RWPE1 (cell line): ENCODE measurements at regions not wholly inside any gene's neighbourhood (a gene's known extent, or its start where the extent isn't known, plus 50 kb on each side); places are given as distances from the start of the nearest gene placed in this dataset.

Source experiments
- CTCF ChIA-PET: fragments of 350-600 bp; sonication (Branson Sonifier 250); formaldehyde crosslinking; extraction: SDS; loops from one replicate; lab custom pipeline; 2021; lab: Yijun Ruan, JAX
- POLR2A ChIA-PET: fragments of 400-600 bp; formaldehyde crosslinking; extraction: SDS; loops from one replicate; lab custom pipeline; 2020; ENCODE audit warnings: antibody characterized with exemption; ENCODE audit not compliant: low non-redundant PET; lab: Yijun Ruan, JAX
- DNase-seq: peaks from one replicate; pipeline ENCODE4 v3.0.0; 2012; ENCODE audit warnings: low spot score
- H3K27ac ChIP-seq: fragments of 450-650 bp; 2 replicates; pipeline ENCODE4 v1.5.1; 2017
- CTCF ChIP-seq: fragments of 450-650 bp; conservative IDR thresholded peaks from 2 replicates; pipeline ENCODE4 v1.5.1; 2017; ENCODE audit warnings: low read depth, mild to moderate bottlenecking

- ChIA-PET POLR2A (no interaction called here), CTCF (no interaction called here)
- TF ChIP-seq CTCF = no peak
- peak overlapping the region; percentile 26; the same call in 1 of the 2 replicates for H3K27ac ChIP-seq
- DNase-seq = no peak
These were observed 50.8 kb upstream of the ZNF366 start for GRCh38 chr5:72558046-72558336.

- TF ChIP-seq CTCF = no peak
- ChIA-PET POLR2A (no interaction called here), CTCF (no interaction called here)
- peak overlapping the region; percentile 55 for H3K27ac ChIP-seq
- no peak for DNase-seq
These were observed 50.2 kb upstream of the ZNF366 start for GRCh38 chr5:72557167-72558045.
